ENCODE measurements at regions not wholly inside any gene's neighbourhood (a gene's known extent, or its start where the extent isn't known, plus 50 kb on each side); places are given as distances from the start of the nearest gene placed in this dataset.

- no peak for TF ChIP-seq CTCF (IDR thresholded peaks at IDR 0.05)
- no peak for TF ChIP-seq EP300 (IDR thresholded peaks at IDR 0.05; ENCODE audit: borderline replicate concordance in 1 of 2, low read depth in 1 of 2, low read length in 1 of 2)
- TF ChIP-seq, protein P1, sequence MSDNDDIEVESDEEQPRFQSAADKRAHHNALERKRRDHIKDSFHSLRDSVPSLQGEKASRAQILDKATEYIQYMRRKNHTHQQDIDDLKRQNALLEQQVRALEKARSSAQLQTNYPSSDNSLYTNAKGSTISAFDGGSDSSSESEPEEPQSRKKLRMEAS (IDR thresholded peaks at IDR 0.05; ENCODE audit: low read depth): no peak
- no peak for TF ChIP-seq PBX3 (IDR thresholded peaks at IDR 0.05)
- no peak for TF ChIP-seq RAD21 (IDR thresholded peaks at IDR 0.05; ENCODE audit: low read length)
- TF ChIP-seq EZH2phosphoT487 (IDR thresholded peaks at IDR 0.05; ENCODE audit: borderline replicate concordance, low read depth): no peak
- no peak for TF ChIP-seq USF2 (IDR thresholded peaks at IDR 0.05; ENCODE audit: borderline replicate concordance, low read depth, low read length)
- TF ChIP-seq TAF1 (IDR thresholded peaks at IDR 0.05; ENCODE audit: borderline replicate concordance, low read depth, low read length): no peak
- no peak for TF ChIP-seq YY1 (IDR thresholded peaks at IDR 0.05; ENCODE audit: low read depth)
Observed at GRCh38 chr5:3285621-3286020, 310.0 kb upstream of the IRX1 start.
